Astrocyte (in vitro differentiated cells and primary cell): ENCODE measurements at regions not wholly inside any gene's neighbourhood (a gene's known extent, or its start where the extent isn't known, plus 50 kb on each side); places are given as distances from the start of the nearest gene placed in this dataset.

Experiments used
- DNase-seq: peaks from one replicate; pipeline ENCODE4 v3.0.0-alpha.2; 2010; ENCODE audit warnings: low read depth
- FAIRE-seq: peaks from 2 replicates; lab custom pipeline; 2011; peaks lifted over from hg19 to GRCh38; lab: Jason Lieb, UNC
- H2AFZ ChIP-seq: 2 replicates; pipeline ENCODE4 v1.6.0; 2012; ENCODE audit warnings: low read depth, low read length, inconsistent platforms
- H3K27ac ChIP-seq: 2 replicates; pipeline ENCODE4 v1.5.1; 2011; ENCODE audit warnings: low read depth, low read length, inconsistent platforms
- H3K27me3 ChIP-seq: 2 replicates; pipeline ENCODE4 v1.6.0; 2011; ENCODE audit warnings: low read length, inconsistent platforms; ENCODE audit not compliant: insufficient read depth
- H3K36me3 ChIP-seq: 2 replicates; pipeline ENCODE4 v1.5.1; 2011; ENCODE audit warnings: low read length, inconsistent platforms; ENCODE audit not compliant: insufficient read depth
- H3K4me1 ChIP-seq: 2 replicates; pipeline ENCODE4 v1.5.1; 2011; ENCODE audit warnings: low read length, inconsistent platforms; ENCODE audit not compliant: insufficient read depth
- H3K4me2 ChIP-seq: 2 replicates; pipeline ENCODE4 v1.6.0; 2012; ENCODE audit warnings: low read length, inconsistent platforms
- H3K4me3 ChIP-seq: 2 replicates; pipeline ENCODE4 v1.5.1; 2011; ENCODE audit warnings: low read depth, mild to moderate bottlenecking, low read length, inconsistent platforms; ENCODE audit not compliant: insufficient read depth
- H3K79me2 ChIP-seq: 2 replicates; pipeline ENCODE4 v1.6.0; 2012; ENCODE audit warnings: mild to moderate bottlenecking, low read length, inconsistent platforms; ENCODE audit not compliant: insufficient read depth
- H3K9ac ChIP-seq: 2 replicates; pipeline ENCODE4 v1.6.0; 2012; ENCODE audit warnings: mild to moderate bottlenecking, low read length, inconsistent platforms
- H3K9me3 ChIP-seq: 2 replicates; pipeline ENCODE4 v1.5.1; 2012; ENCODE audit warnings: low read depth, mild to moderate bottlenecking, low read length, inconsistent platforms; ENCODE audit not compliant: insufficient read depth
- H4K20me1 ChIP-seq: 2 replicates; pipeline ENCODE4 v1.6.0; 2012; ENCODE audit warnings: low read length, inconsistent platforms; ENCODE audit not compliant: insufficient read depth
- H3K27ac Mint-ChIP-seq: one replicate; pipeline ENCODE4 v1.8.0; 2021; ENCODE audit warnings: mild to moderate bottlenecking, mixed read lengths; ENCODE audit not compliant: unreplicated experiment
- H3K27me3 Mint-ChIP-seq: one replicate; pipeline ENCODE4 v1.8.0; 2021; ENCODE audit warnings: low read depth, mixed read lengths; ENCODE audit not compliant: unreplicated experiment
- H3K36me3 Mint-ChIP-seq: one replicate; pipeline ENCODE4 v1.8.0; 2021; ENCODE audit warnings: low read depth, mixed read lengths; ENCODE audit not compliant: unreplicated experiment
- H3K4me1 Mint-ChIP-seq: one replicate; pipeline ENCODE4 v1.8.0; 2021; ENCODE audit warnings: low read depth, mixed read lengths; ENCODE audit not compliant: unreplicated experiment
- H3K4me3 Mint-ChIP-seq: one replicate; pipeline ENCODE4 v1.8.0; 2021; ENCODE audit warnings: mild to moderate bottlenecking, moderate library complexity, mixed read lengths; ENCODE audit not compliant: unreplicated experiment
- H3K9me3 Mint-ChIP-seq: one replicate; pipeline ENCODE4 v1.8.0; 2021; ENCODE audit warnings: mild to moderate bottlenecking, mixed read lengths; ENCODE audit not compliant: unreplicated experiment
- EZH2 ChIP-seq: IDR thresholded peaks from 2 replicates; pipeline ENCODE4 v1.6.1; 2012; ENCODE audit warnings: mild to moderate bottlenecking, low read length, inconsistent platforms; ENCODE audit not compliant: insufficient read depth
- TF ChIP-seq, protein P1 (sequence below): IDR thresholded peaks from 2 replicates; pipeline ENCODE4 v1.5.1; 2011; ENCODE audit warnings: low read depth, mild to moderate bottlenecking, inconsistent platforms, low read length, moderate library complexity; ENCODE audit not compliant: insufficient read depth

GRCh38 chr9:17083258-17083657 lies 51.6 kb upstream of the CNTLN start:
- H3K27me3 Mint-ChIP-seq, result peaks cover 3% of the 10 kb centered on the region
- no peak overlapping the region for H3K4me3 Mint-ChIP-seq
- Histone ChIP-seq H3K4me2 (no peak overlapping the region), H3K36me3 (no peaks in the 10 kb centered on the region), H4K20me1 (no peaks in the 10 kb centered on the region), H3K9ac (no peak overlapping the region), H3K27ac (no peak overlapping the region), H3K27me3 (no peaks in the 10 kb centered on the region), H2AFZ (no peak overlapping the region), H3K79me2 (no peaks in the 10 kb centered on the region), H3K4me1 (no peaks in the 10 kb centered on the region), H3K4me3 (no peak overlapping the region), H3K9me3 (no peaks in the 10 kb centered on the region)
- DNase-seq (peak; percentile 19), FAIRE-seq (no peak)
- H3K4me1 Mint-ChIP-seq, result peaks cover 6% of the 10 kb centered on the region
- TF ChIP-seq, protein P1, sequence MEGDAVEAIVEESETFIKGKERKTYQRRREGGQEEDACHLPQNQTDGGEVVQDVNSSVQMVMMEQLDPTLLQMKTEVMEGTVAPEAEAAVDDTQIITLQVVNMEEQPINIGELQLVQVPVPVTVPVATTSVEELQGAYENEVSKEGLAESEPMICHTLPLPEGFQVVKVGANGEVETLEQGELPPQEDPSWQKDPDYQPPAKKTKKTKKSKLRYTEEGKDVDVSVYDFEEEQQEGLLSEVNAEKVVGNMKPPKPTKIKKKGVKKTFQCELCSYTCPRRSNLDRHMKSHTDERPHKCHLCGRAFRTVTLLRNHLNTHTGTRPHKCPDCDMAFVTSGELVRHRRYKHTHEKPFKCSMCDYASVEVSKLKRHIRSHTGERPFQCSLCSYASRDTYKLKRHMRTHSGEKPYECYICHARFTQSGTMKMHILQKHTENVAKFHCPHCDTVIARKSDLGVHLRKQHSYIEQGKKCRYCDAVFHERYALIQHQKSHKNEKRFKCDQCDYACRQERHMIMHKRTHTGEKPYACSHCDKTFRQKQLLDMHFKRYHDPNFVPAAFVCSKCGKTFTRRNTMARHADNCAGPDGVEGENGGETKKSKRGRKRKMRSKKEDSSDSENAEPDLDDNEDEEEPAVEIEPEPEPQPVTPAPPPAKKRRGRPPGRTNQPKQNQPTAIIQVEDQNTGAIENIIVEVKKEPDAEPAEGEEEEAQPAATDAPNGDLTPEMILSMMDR, result no peak
- no peak for TF ChIP-seq EZH2
- H3K27ac Mint-ChIP-seq, result no peak overlapping the region
- no peaks in the 10 kb centered on the region for H3K9me3 Mint-ChIP-seq
- H3K36me3 Mint-ChIP-seq, result no peaks in the 10 kb centered on the region

DNA sequence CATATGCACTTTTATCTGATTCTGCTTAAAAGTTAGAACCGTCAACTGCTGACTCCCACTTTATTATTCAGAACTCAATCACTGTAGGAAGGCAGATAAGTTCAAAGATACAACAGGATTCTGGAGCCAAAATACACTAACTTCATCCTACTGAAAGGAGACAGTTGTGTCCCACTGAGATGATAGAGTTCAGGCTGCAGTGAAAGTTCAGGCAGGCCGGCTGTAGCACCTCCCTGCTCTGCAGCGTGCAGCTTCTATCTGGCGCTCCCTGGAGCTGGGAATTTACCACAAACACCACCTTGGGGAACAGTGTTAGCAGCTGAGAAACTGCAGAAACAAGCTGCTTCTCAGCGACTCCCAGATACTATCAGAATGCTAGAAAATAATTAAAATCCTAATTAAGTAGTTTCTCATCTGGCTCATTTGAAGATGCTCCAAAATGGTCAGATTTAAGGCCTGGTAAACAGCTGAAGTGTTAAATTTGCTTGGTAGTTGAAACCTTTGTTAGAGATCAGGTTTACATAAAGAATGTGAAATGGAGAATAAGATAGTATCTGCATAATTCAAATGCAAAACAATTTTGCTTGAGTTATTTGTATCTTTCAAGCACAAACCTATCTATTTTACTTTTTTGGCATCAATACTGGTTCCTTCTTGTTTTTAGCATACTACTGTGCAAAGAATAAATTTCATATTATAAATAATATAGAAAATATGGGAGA lies 52.3 kb upstream of the CNTLN start:
- Mint-ChIP-seq H3K4me1 (peaks cover 6% of the 10 kb centered on the region), H3K36me3 (no peaks in the 10 kb centered on the region), H3K27me3 (peaks cover 3% of the 10 kb centered on the region), H3K4me3 (no peak overlapping the region), H3K27ac (no peak overlapping the region), H3K9me3 (no peaks in the 10 kb centered on the region)
- no peak overlapping the region for H3K27ac ChIP-seq
- H3K4me3 ChIP-seq, result no peak overlapping the region
- H3K9me3 ChIP-seq, result no peaks in the 10 kb centered on the region
- H4K20me1 ChIP-seq, result no peaks in the 10 kb centered on the region
- no peak for FAIRE-seq
- no peaks in the 10 kb centered on the region for H3K36me3 ChIP-seq
- TF ChIP-seq, protein P1, result no peak
- TF ChIP-seq EZH2, result no peak
- peak; percentile 48 for DNase-seq
- H3K79me2 ChIP-seq, result no peaks in the 10 kb centered on the region
- H3K27me3 ChIP-seq, result no peaks in the 10 kb centered on the region
- no peak overlapping the region for H3K4me2 ChIP-seq
- no peaks in the 10 kb centered on the region for H3K4me1 ChIP-seq
- peak overlapping the region; percentile 20 for H2AFZ ChIP-seq
- no peak overlapping the region for H3K9ac ChIP-seq

- Histone ChIP-seq H3K9ac (no peak overlapping the region), H4K20me1 (no peaks in the 10 kb centered on the region), H3K27me3 (no peaks in the 10 kb centered on the region), H3K79me2 (no peaks in the 10 kb centered on the region), H3K36me3 (no peaks in the 10 kb centered on the region), H3K4me2 (no peak overlapping the region), H2AFZ (no peak overlapping the region), H3K9me3 (no peaks in the 10 kb centered on the region), H3K4me3 (no peak overlapping the region), H3K27ac (no peak overlapping the region), H3K4me1 (no peaks in the 10 kb centered on the region)
- H3K4me1 Mint-ChIP-seq, result peaks cover 6% of the 10 kb centered on the region
- H3K36me3 Mint-ChIP-seq, result no peaks in the 10 kb centered on the region
- no peak for TF ChIP-seq EZH2
- TF ChIP-seq, protein P1, result no peak
- H3K27me3 Mint-ChIP-seq, result peaks cover 3% of the 10 kb centered on the region
- no peak for FAIRE-seq
- H3K4me3 Mint-ChIP-seq, result no peak overlapping the region
- no peaks in the 10 kb centered on the region for H3K9me3 Mint-ChIP-seq
- no peak overlapping the region for H3K27ac Mint-ChIP-seq
- no peak for DNase-seq
Measured at GRCh38 chr9:17081814-17082213, 53.0 kb upstream of the CNTLN start.
